Keratinocyte (primary cell): ENCODE measurements at regions not wholly inside any gene's neighbourhood (a gene's known extent, or its start where the extent isn't known, plus 50 kb on each side); places are given as distances from the start of the nearest gene placed in this dataset.
"Not testable (repeated sequence)": the region's sequence is repeated elsewhere in the genome, so short reads cannot be mapped to it uniquely, and the experiment has no call there.

ENCODE experiments used
- DNase-seq: peaks from one replicate; pipeline ENCODE4 v3.0.0-alpha.2; 2011; ENCODE audit warnings: low read depth, missing footprints, low spot score
- FAIRE-seq: peaks from 2 replicates; lab custom pipeline; 2011; peaks lifted over from hg19 to GRCh38; lab: Jason Lieb, UNC
- H2AFZ ChIP-seq: 2 replicates; pipeline ENCODE4 v1.6.0; 2012; ENCODE audit warnings: low read length, control low read depth, inconsistent platforms; ENCODE audit not compliant: control insufficient read depth
- H3K27ac ChIP-seq: 2 replicates; pipeline ENCODE4 v1.5.1; 2011; ENCODE audit warnings: low read length; ENCODE audit not compliant: control insufficient read depth, insufficient read depth
- H3K27me3 ChIP-seq: 3 replicates; pipeline ENCODE4 v1.6.0; 2011; ENCODE audit warnings: low read length; ENCODE audit not compliant: control insufficient read depth, insufficient read depth; ENCODE audit errors: extremely low read depth
- H3K36me3 ChIP-seq, 2 experiments: 2 replicates in 1 of 2; 3 replicates in 1 of 2; pipeline ENCODE4 v1.5.1; 2011; ENCODE audit warnings: low read length in 2 of 2, mild to moderate bottlenecking in 1 of 2; ENCODE audit not compliant: control insufficient read depth in 2 of 2, insufficient read depth in 2 of 2; ENCODE audit errors: extremely low read depth in 1 of 2
- H3K4me1 ChIP-seq: 3 replicates; pipeline ENCODE4 v1.5.1; 2011; ENCODE audit warnings: low read length; ENCODE audit not compliant: control insufficient read depth, insufficient read depth; ENCODE audit errors: extremely low read depth
- H3K4me2 ChIP-seq: 3 replicates; pipeline ENCODE4 v1.6.0; 2011; ENCODE audit warnings: low read depth, low read length; ENCODE audit not compliant: control insufficient read depth, insufficient read depth; ENCODE audit errors: extremely low read depth
- H3K4me3 ChIP-seq, 3 experiments: fragments of 200-600 bp in 1 of 3; sonication (generic) in 1 of 3; 2 replicates in 2 of 3; 3 replicates in 1 of 3; pipeline ENCODE4 v1.5.1; 2011 to 2016; ENCODE audit warnings: low read length in 3 of 3, mild to moderate bottlenecking in 3 of 3, control low read depth in 2 of 3, inconsistent platforms in 1 of 3, low read depth in 1 of 3, mixed read lengths in 1 of 3, mixed run types in 1 of 3, moderate library complexity in 1 of 3; ENCODE audit not compliant: control insufficient read depth in 2 of 3, insufficient read depth in 2 of 3; ENCODE audit errors: extremely low read depth in 1 of 3
- H3K79me2 ChIP-seq: 2 replicates; pipeline ENCODE4 v1.6.0; 2012; ENCODE audit warnings: low read length; ENCODE audit not compliant: control insufficient read depth, insufficient read depth
- H3K9ac ChIP-seq: 3 replicates; pipeline ENCODE4 v1.6.0; 2011; ENCODE audit warnings: low read length; ENCODE audit not compliant: control insufficient read depth, insufficient read depth; ENCODE audit errors: extremely low read depth
- H3K9me1 ChIP-seq: 3 replicates; pipeline ENCODE4 v1.6.0; 2011; ENCODE audit warnings: low read length; ENCODE audit not compliant: control insufficient read depth, insufficient read depth; ENCODE audit errors: extremely low read depth
- H3K9me3 ChIP-seq: 2 replicates; pipeline ENCODE4 v1.5.1; 2012; ENCODE audit warnings: low read depth, low read length; ENCODE audit not compliant: control insufficient read depth
- H4K20me1 ChIP-seq: 3 replicates; pipeline ENCODE4 v1.6.0; 2011; ENCODE audit warnings: low read length; ENCODE audit not compliant: control insufficient read depth, insufficient read depth; ENCODE audit errors: extremely low read depth
- dilution Hi-C: fragments of 300-500 bp; cut with MboI; formaldehyde crosslinking; loops from one replicate; pipeline ENCODE4 v1.7.0; 2020; ENCODE audit warnings: low sequenced_read_pairs; ENCODE audit not compliant: extremely low pct_ligation_motif_present

GRCh38 chr15:101876031-101876430, 64.0 kb downstream of the OR4F15 start:
- dilution Hi-C loops, DNase-seq, H3K4me1 ChIP-seq, H2AFZ ChIP-seq, H3K36me3 ChIP-seq, H3K9ac ChIP-seq, H3K9me3 ChIP-seq, H3K27ac ChIP-seq, H3K4me3 ChIP-seq, FAIRE-seq, H4K20me1 ChIP-seq, H3K27me3 ChIP-seq, H3K79me2 ChIP-seq, H3K4me2 ChIP-seq, H3K9me1 ChIP-seq: not testable (repeated sequence)

GRCh38 chr15:101877649-101878048, 65.6 kb downstream of the OR4F15 start:
- H3K36me3 ChIP-seq, FAIRE-seq, DNase-seq, H3K27ac ChIP-seq, H3K9ac ChIP-seq, H3K79me2 ChIP-seq, H3K4me1 ChIP-seq, H3K4me2 ChIP-seq, H4K20me1 ChIP-seq, H3K9me1 ChIP-seq, H2AFZ ChIP-seq, H3K9me3 ChIP-seq, H3K4me3 ChIP-seq, dilution Hi-C loops, H3K27me3 ChIP-seq: not testable (repeated sequence)

- H3K27me3 ChIP-seq, H3K9ac ChIP-seq, H3K79me2 ChIP-seq, DNase-seq, H2AFZ ChIP-seq, H3K36me3 ChIP-seq, FAIRE-seq, H3K9me1 ChIP-seq, H3K4me1 ChIP-seq, H4K20me1 ChIP-seq, dilution Hi-C loops, H3K27ac ChIP-seq, H3K4me2 ChIP-seq, H3K4me3 ChIP-seq, H3K9me3 ChIP-seq: not testable (repeated sequence)
These were observed 100.6 kb downstream of the OR4F15 start for GRCh38 chr15:101912349-101913287.

GRCh38 chr15:101924554-101924953, 112.6 kb downstream of the OR4F15 start:
- DNase-seq, dilution Hi-C loops, FAIRE-seq, H3K9me3 ChIP-seq, H3K9me1 ChIP-seq, H3K4me2 ChIP-seq, H3K9ac ChIP-seq, H3K4me1 ChIP-seq, H3K4me3 ChIP-seq, H2AFZ ChIP-seq, H4K20me1 ChIP-seq, H3K27me3 ChIP-seq, H3K27ac ChIP-seq, H3K79me2 ChIP-seq, H3K36me3 ChIP-seq: not testable (repeated sequence)

- H3K27ac ChIP-seq, dilution Hi-C loops, H3K79me2 ChIP-seq, FAIRE-seq, H3K4me2 ChIP-seq, H3K9ac ChIP-seq, H3K9me3 ChIP-seq, H2AFZ ChIP-seq, H3K27me3 ChIP-seq, DNase-seq, H3K4me1 ChIP-seq, H3K4me3 ChIP-seq, H3K36me3 ChIP-seq, H4K20me1 ChIP-seq, H3K9me1 ChIP-seq: not testable (repeated sequence)
These were observed 122.5 kb downstream of the OR4F15 start for GRCh38 chr15:101934506-101934905.
